ENCODE measurements at regions not wholly inside any gene's neighbourhood (a gene's known extent, or its start where the extent isn't known, plus 50 kb on each side); places are given as distances from the start of the nearest gene placed in this dataset.

DNA sequence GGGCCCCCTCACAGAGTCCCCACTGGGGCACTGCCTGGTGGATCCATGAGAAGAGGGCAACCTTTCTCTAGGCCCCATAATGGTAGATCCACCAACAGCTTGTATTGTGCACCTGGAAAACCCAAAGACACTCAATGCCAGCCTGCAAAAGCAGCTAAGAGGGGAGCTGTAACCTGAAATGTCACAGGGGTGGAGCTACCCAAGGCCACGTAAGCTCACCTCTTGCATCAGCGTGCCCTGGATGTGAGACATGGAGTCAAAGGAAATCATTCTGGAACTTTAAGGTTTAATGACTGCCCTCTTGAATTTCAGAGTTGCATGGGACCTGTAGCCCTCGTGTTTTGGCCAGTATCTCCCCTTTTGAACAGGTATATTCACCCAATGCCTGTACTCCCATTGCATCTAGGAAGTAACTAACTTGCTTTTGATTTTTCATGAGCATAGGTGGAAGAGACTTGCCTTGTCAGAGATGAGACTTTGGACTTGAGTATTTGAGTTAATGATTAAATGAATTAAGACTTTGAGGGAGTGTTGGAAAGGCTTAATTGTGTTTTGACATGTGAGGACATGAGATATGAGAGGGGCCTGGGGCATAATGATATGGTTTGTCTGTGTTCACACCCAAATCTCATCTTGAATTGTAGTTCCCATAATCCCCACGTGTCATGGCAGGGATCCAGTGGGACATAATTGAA is 900.9 kb upstream of the ROBO1 start:
- Histone ChIP-seq H3K9me3 (ENCODE audit: low read depth) (no peaks in the 10 kb centered on the region), H3K79me2 (ENCODE audit: insufficient read depth) (no peaks in the 10 kb centered on the region), H2AFZ (no peak overlapping the region), H3K9ac (no peak overlapping the region), H3K27ac (no peak overlapping the region), H3K4me3 (no peak overlapping the region), H3F3A (ENCODE audit: insufficient read depth) (no peaks in the 10 kb centered on the region), H3K27me3 (replicated peaks; ENCODE audit: insufficient read depth) (no peaks in the 10 kb centered on the region), H3K4me2 (ENCODE audit: unreplicated experiment) (no peak overlapping the region), H3K4me1 (ENCODE audit: insufficient read depth) (no peaks in the 10 kb centered on the region), H3K36me3 (ENCODE audit: low read depth) (no peaks in the 10 kb centered on the region), H3K9me2 (ENCODE audit: insufficient read depth) (no peaks in the 10 kb centered on the region), H4K20me1 (ENCODE audit: insufficient read depth) (no peaks in the 10 kb centered on the region)
- WGBS, 2 experiments (ENCODE audit: low coverage in 1 of 2, low lambda C conversion rate in 2 of 2, missing lambda C conversion rate in 2 of 2) = 55 to 62% methylated on average over 4 of the region's 4 CpGs
- DNase-seq = no peak
- TF ChIP-seq EZH2 (IDR thresholded peaks at IDR 0.05; ENCODE audit: insufficient read depth, poor library complexity, severe bottlenecking) (no peak), EZH2phosphoT487 (IDR thresholded peaks at IDR 0.05; ENCODE audit: insufficient read depth, low read depth) (no peak)
- in situ Hi-C loops (cut with MboI) = no loop called here

DNA sequence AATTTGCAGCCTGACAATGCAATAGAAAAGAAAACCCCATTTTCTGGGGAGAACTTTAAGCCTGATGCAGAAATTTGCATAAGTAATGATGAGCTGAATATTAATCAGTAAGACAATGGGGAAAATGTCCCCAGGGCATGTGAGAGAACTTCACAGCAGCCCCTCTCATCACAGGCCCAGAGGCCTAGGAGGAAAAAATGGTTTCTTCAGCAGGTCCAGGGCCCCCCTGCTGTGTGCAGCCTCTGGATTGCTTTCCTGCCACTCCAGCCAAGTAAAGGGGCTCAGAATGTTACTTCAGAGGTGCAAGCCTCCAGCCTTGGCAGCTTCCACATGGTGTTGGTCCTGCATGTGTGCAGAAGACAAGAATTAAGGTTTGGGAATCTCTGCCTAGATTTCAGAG is 900.3 kb upstream of the ROBO1 start:
- in situ Hi-C loops (cut with MboI) = no loop called here
- H3K9me2 ChIP-seq (ENCODE audit: insufficient read depth) = no peaks in the 10 kb centered on the region
- no peaks in the 10 kb centered on the region for H3K9me3 ChIP-seq (ENCODE audit: low read depth)
- H2AFZ ChIP-seq = no peak overlapping the region
- no peaks in the 10 kb centered on the region for H3K36me3 ChIP-seq (ENCODE audit: low read depth)
- H3K4me3 ChIP-seq = no peak overlapping the region
- H3K4me1 ChIP-seq (ENCODE audit: insufficient read depth) = no peaks in the 10 kb centered on the region
- H3K4me2 ChIP-seq (ENCODE audit: unreplicated experiment) = no peak overlapping the region
- no peaks in the 10 kb centered on the region for H3F3A ChIP-seq (ENCODE audit: insufficient read depth)
- no peaks in the 10 kb centered on the region for H4K20me1 ChIP-seq (ENCODE audit: insufficient read depth)
- TF ChIP-seq EZH2 (IDR thresholded peaks at IDR 0.05; ENCODE audit: insufficient read depth, poor library complexity, severe bottlenecking) = no peak
- no peak for TF ChIP-seq EZH2phosphoT487 (IDR thresholded peaks at IDR 0.05; ENCODE audit: insufficient read depth, low read depth)
- no peak overlapping the region for H3K9ac ChIP-seq
- no peaks in the 10 kb centered on the region for H3K27me3 ChIP-seq (replicated peaks; ENCODE audit: insufficient read depth)
- no peak overlapping the region for H3K27ac ChIP-seq
- DNase-seq = no peak
- H3K79me2 ChIP-seq (ENCODE audit: insufficient read depth) = no peaks in the 10 kb centered on the region

- Histone ChIP-seq H3K79me2 (ENCODE audit: insufficient read depth) (no peaks in the 10 kb centered on the region), H3K9me2 (ENCODE audit: insufficient read depth) (no peaks in the 10 kb centered on the region), H3F3A (ENCODE audit: insufficient read depth) (no peaks in the 10 kb centered on the region), H3K36me3 (ENCODE audit: low read depth) (no peaks in the 10 kb centered on the region), H3K9ac (no peak overlapping the region), H3K27me3 (replicated peaks; ENCODE audit: insufficient read depth) (no peaks in the 10 kb centered on the region), H3K4me3 (no peak overlapping the region), H4K20me1 (ENCODE audit: insufficient read depth) (no peaks in the 10 kb centered on the region), H3K9me3 (ENCODE audit: low read depth) (no peaks in the 10 kb centered on the region), H2AFZ (no peak overlapping the region), H3K4me2 (ENCODE audit: unreplicated experiment) (no peak overlapping the region), H3K27ac (no peak overlapping the region), H3K4me1 (ENCODE audit: insufficient read depth) (no peaks in the 10 kb centered on the region)
- no peak for TF ChIP-seq EZH2 (IDR thresholded peaks at IDR 0.05; ENCODE audit: insufficient read depth, poor library complexity, severe bottlenecking)
- TF ChIP-seq EZH2phosphoT487 (IDR thresholded peaks at IDR 0.05; ENCODE audit: insufficient read depth, low read depth) = no peak
- WGBS, 2 experiments (ENCODE audit: low coverage in 1 of 2, low lambda C conversion rate in 2 of 2, missing lambda C conversion rate in 2 of 2) = 52% methylated on average over 3 of the region's 3 CpGs
- no peak for DNase-seq
- in situ Hi-C loops (cut with MboI) = no loop called here
These were observed 895.6 kb upstream of the ROBO1 start for GRCh38 chr3:80663426-80663825.

- H3K27me3 ChIP-seq (replicated peaks; ENCODE audit: insufficient read depth) = no peaks in the 10 kb centered on the region
- TF ChIP-seq EZH2 (IDR thresholded peaks at IDR 0.05; ENCODE audit: insufficient read depth, poor library complexity, severe bottlenecking) = no peak
- no peak for TF ChIP-seq EZH2phosphoT487 (IDR thresholded peaks at IDR 0.05; ENCODE audit: insufficient read depth, low read depth)
- no peaks in the 10 kb centered on the region for H3K79me2 ChIP-seq (ENCODE audit: insufficient read depth)
- WGBS, 2 experiments (ENCODE audit: low coverage in 1 of 2, low lambda C conversion rate in 2 of 2, missing lambda C conversion rate in 2 of 2) = 79 to 85% methylated on average over 3 of the region's 3 CpGs
- no peak overlapping the region for H2AFZ ChIP-seq
- H4K20me1 ChIP-seq (ENCODE audit: insufficient read depth) = no peaks in the 10 kb centered on the region
- no peaks in the 10 kb centered on the region for H3K9me3 ChIP-seq (ENCODE audit: low read depth)
- H3K9ac ChIP-seq = no peak overlapping the region
- H3K4me3 ChIP-seq = no peak overlapping the region
- H3K9me2 ChIP-seq (ENCODE audit: insufficient read depth) = no peaks in the 10 kb centered on the region
- in situ Hi-C loops (cut with MboI) = no loop called here
- no peaks in the 10 kb centered on the region for H3F3A ChIP-seq (ENCODE audit: insufficient read depth)
- H3K36me3 ChIP-seq (ENCODE audit: low read depth) = no peaks in the 10 kb centered on the region
- H3K4me1 ChIP-seq (ENCODE audit: insufficient read depth) = no peaks in the 10 kb centered on the region
- no peak overlapping the region for H3K4me2 ChIP-seq (ENCODE audit: unreplicated experiment)
- no peak overlapping the region for H3K27ac ChIP-seq
- peak; percentile 0 for DNase-seq
These were observed 887.4 kb upstream of the ROBO1 start for GRCh38 chr3:80655216-80655615.

DNA sequence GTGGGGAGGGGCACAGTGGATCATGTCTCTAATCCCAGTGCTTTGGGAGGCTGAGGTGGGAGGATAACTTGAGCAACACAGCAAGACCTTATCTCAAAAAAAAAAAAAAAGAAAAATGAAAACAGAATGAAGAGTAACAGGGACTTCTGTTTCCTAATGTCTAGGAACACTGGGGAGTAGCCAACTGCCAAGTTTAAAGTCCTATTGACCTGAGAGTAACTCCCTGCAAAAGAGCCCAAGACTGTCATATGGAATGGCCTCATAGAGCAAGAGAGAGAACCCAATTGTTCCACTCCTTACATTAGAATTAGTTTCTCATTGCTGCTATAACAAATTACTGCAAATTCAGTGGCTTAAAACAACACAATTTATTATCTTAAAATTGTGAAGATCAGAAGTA is 881.4 kb upstream of the ROBO1 start:
- no peaks in the 10 kb centered on the region for H3K9me2 ChIP-seq (ENCODE audit: insufficient read depth)
- no peak overlapping the region for H3K9ac ChIP-seq
- H3K4me3 ChIP-seq = no peak overlapping the region
- H3K27ac ChIP-seq = no peak overlapping the region
- no peaks in the 10 kb centered on the region for H3K27me3 ChIP-seq (replicated peaks; ENCODE audit: insufficient read depth)
- no peaks in the 10 kb centered on the region for H3F3A ChIP-seq (ENCODE audit: insufficient read depth)
- H3K36me3 ChIP-seq (ENCODE audit: low read depth) = no peaks in the 10 kb centered on the region
- H3K79me2 ChIP-seq (ENCODE audit: insufficient read depth) = no peaks in the 10 kb centered on the region
- H3K9me3 ChIP-seq (ENCODE audit: low read depth) = no peaks in the 10 kb centered on the region
- no peaks in the 10 kb centered on the region for H4K20me1 ChIP-seq (ENCODE audit: insufficient read depth)
- DNase-seq = no peak
- H3K4me1 ChIP-seq (ENCODE audit: insufficient read depth) = no peaks in the 10 kb centered on the region
- H3K4me2 ChIP-seq (ENCODE audit: unreplicated experiment) = no peak overlapping the region
- H2AFZ ChIP-seq = no peak overlapping the region
- in situ Hi-C loops (cut with MboI) = no loop called here
- TF ChIP-seq EZH2 (IDR thresholded peaks at IDR 0.05; ENCODE audit: insufficient read depth, poor library complexity, severe bottlenecking) (no peak), EZH2phosphoT487 (IDR thresholded peaks at IDR 0.05; ENCODE audit: insufficient read depth, low read depth) (no peak)
